GM04503 (cell line): ENCODE measurements at regions not wholly inside any gene's neighbourhood (a gene's known extent, or its start where the extent isn't known, plus 50 kb on each side); places are given as distances from the start of the nearest gene placed in this dataset.
A peak's percentile ranks its signal among the peaks of the same experiment; 100 is the strongest.

Experiments used
- DNase-seq: peaks from one replicate; pipeline ENCODE4 v3.0.0-alpha.2; 2012; ENCODE audit warnings: low read depth

GRCh38 chr6:168228676-168229367, 90.8 kb downstream of the DACT2 start:
- DNase-seq, result no peak

- no peak for DNase-seq
Observed at GRCh38 chr6:168227840-168228239, 91.7 kb downstream of the DACT2 start.

GRCh38 chr6:168226902-168227318, 92.7 kb downstream of the DACT2 start:
- no peak for DNase-seq

- DNase-seq, result no peak
Observed at GRCh38 chr6:168226061-168226752, 93.4 kb downstream of the DACT2 start.

GRCh38 chr6:168225471-168225911, 94.1 kb downstream of the DACT2 start:
- no peak for DNase-seq

- DNase-seq, result no peak
Observed at GRCh38 chr6:168223755-168224154, 95.8 kb downstream of the DACT2 start.

- no peak for DNase-seq
Observed at GRCh38 chr6:168223150-168223549, 96.4 kb downstream of the DACT2 start.

- no peak for DNase-seq
Observed at GRCh38 chr6:168222115-168223043, 97.2 kb downstream of the DACT2 start.

- DNase-seq, result no peak
Observed at GRCh38 chr6:168221497-168222079, 98.0 kb downstream of the DACT2 start.

- no peak for DNase-seq
Observed at GRCh38 chr6:168221000-168221399, 98.6 kb downstream of the DACT2 start.

- DNase-seq, result no peak
Observed at GRCh38 chr6:168219804-168220203, 99.8 kb downstream of the DACT2 start.

GRCh38 chr6:168218785-168219566, 100.6 kb downstream of the DACT2 start:
- peak; percentile 30 for DNase-seq

- DNase-seq, result no peak
Observed at GRCh38 chr6:168217880-168218537, 101.6 kb downstream of the DACT2 start.

- no peak for DNase-seq
Observed at GRCh38 chr6:168217216-168217879, 102.2 kb downstream of the DACT2 start.

GRCh38 chr6:168216751-168217191, 102.8 kb downstream of the DACT2 start:
- no peak for DNase-seq

- no peak for DNase-seq
Observed at GRCh38 chr6:168216117-168216516, 103.5 kb downstream of the DACT2 start.

GRCh38 chr6:168215121-168215808, 104.3 kb downstream of the DACT2 start:
- DNase-seq, result no peak

- no peak for DNase-seq
Observed at GRCh38 chr6:168214586-168215104, 104.9 kb downstream of the DACT2 start.

- DNase-seq, result no peak
Observed at GRCh38 chr6:168213121-168213524, 106.5 kb downstream of the DACT2 start.
